ENCODE measurements at regions not wholly inside any gene's neighbourhood (a gene's known extent, or its start where the extent isn't known, plus 50 kb on each side); places are given as distances from the start of the nearest gene placed in this dataset.

DNA sequence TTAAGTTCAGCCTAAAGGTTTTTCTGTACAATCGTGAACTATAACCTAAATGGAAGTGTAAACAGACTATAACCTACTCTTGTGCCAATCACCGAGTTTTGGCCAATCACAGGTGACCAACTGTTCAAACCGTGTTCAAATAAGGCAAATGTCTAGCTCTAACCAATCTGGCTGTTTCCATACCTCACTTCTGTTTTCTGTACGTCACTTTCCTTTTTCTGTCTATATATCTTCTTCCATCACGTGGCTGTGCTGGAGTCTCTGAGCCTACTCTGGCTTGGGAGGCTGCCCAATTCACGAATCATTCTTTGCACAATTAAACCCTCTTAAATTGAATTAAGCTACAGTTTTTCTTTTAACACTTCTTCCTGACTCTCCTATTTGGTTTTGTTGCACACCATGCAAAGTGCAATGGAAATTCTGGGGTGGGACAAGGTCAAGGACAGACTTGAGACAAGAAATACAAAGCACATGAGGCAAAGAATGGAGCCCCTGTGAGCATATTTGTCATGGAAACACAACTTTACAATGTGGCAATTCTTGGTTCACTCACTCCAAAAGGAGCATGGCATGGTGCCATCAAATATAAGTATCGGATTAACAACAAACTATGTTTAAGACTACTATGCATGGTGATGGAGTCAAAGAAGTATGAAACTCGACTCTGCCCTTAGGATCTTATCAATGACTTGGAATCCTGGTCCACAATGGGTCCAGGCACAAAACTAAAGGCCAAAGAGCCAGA is 115.7 kb upstream of the FAM9B start:
- Histone ChIP-seq H3K4me2 (ENCODE audit: low read depth, low read length, poor library complexity, severe bottlenecking) (no peak overlapping the region), H4K20me1 (ENCODE audit: insufficient read depth, low read length, poor library complexity, severe bottlenecking) (no peaks in the 10 kb centered on the region), H3K36me3 (ENCODE audit: insufficient read depth, low read length) (no peaks in the 10 kb centered on the region), H3F3A (ENCODE audit: low read depth) (no peaks in the 10 kb centered on the region), H3K79me2 (ENCODE audit: insufficient read depth, low read length) (no peaks in the 10 kb centered on the region), H3K27me3 (ENCODE audit: insufficient read depth, low read length, poor library complexity, severe bottlenecking) (no peaks in the 10 kb centered on the region), H3K4me1 (ENCODE audit: insufficient read depth, low read length, poor library complexity, severe bottlenecking) (peaks cover 8% of the 10 kb centered on the region), H2AFZ (ENCODE audit: low read length) (no peak overlapping the region), H3K9ac (ENCODE audit: low read depth, low read length, poor library complexity, severe bottlenecking) (no peak overlapping the region), H3K4me3 (ENCODE audit: low read length, poor library complexity, severe bottlenecking) (no peak overlapping the region), H3K9me2 (replicated peaks; ENCODE audit: low read depth, low read length) (no peaks in the 10 kb centered on the region), H3K9me3 (ENCODE audit: insufficient read depth, low read depth, low read length) (no peaks in the 10 kb centered on the region)
- TF ChIP-seq EZH2phosphoT487 (IDR thresholded peaks at IDR 0.05; ENCODE audit: borderline replicate concordance) = no peak
- TF ChIP-seq CTCF (conservative IDR thresholded peaks at IDR 0.05; ENCODE audit: low read length) = no peak

DNA sequence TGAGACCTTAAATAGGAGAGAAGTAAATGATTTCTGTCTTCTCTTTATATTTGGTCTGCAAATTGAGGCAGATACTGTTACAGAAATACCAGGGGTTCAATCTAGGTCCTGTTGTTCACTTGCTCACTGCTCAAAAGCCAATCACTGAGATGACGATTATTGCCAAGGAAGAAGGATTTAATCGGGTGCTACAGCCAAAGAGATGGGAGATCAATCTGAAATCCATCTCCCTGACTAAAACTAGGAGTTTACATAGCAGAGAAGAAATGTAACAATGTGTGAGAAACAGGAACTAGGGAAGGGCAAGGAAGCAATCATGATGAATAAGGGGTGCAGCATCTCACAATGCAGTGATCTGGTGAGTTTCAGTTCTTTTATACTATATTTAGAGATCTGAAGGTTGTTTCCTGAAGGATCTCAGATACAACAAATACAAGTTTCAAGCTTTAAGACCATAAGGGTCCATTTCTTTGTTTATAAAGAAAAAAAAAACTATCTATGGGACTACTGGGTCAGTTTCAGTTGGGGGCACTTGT is 117.9 kb upstream of the FAM9B start:
- H3F3A ChIP-seq (ENCODE audit: low read depth) = no peaks in the 10 kb centered on the region
- H3K4me3 ChIP-seq (ENCODE audit: low read length, poor library complexity, severe bottlenecking) = no peak overlapping the region
- H2AFZ ChIP-seq (ENCODE audit: low read length) = no peak overlapping the region
- H3K9me3 ChIP-seq (ENCODE audit: insufficient read depth, low read depth, low read length) = no peaks in the 10 kb centered on the region
- TF ChIP-seq CTCF (conservative IDR thresholded peaks at IDR 0.05; ENCODE audit: low read length) (no peak), EZH2phosphoT487 (IDR thresholded peaks at IDR 0.05; ENCODE audit: borderline replicate concordance) (no peak)
- no peaks in the 10 kb centered on the region for H3K9me2 ChIP-seq (replicated peaks; ENCODE audit: low read depth, low read length)
- H3K27me3 ChIP-seq (ENCODE audit: insufficient read depth, low read length, poor library complexity, severe bottlenecking) = no peaks in the 10 kb centered on the region
- no peaks in the 10 kb centered on the region for H4K20me1 ChIP-seq (ENCODE audit: insufficient read depth, low read length, poor library complexity, severe bottlenecking)
- H3K36me3 ChIP-seq (ENCODE audit: insufficient read depth, low read length) = no peaks in the 10 kb centered on the region
- no peak overlapping the region for H3K9ac ChIP-seq (ENCODE audit: low read depth, low read length, poor library complexity, severe bottlenecking)
- H3K4me1 ChIP-seq (ENCODE audit: insufficient read depth, low read length, poor library complexity, severe bottlenecking) = peaks cover 8% of the 10 kb centered on the region
- no peaks in the 10 kb centered on the region for H3K79me2 ChIP-seq (ENCODE audit: insufficient read depth, low read length)
- no peak overlapping the region for H3K4me2 ChIP-seq (ENCODE audit: low read depth, low read length, poor library complexity, severe bottlenecking)

GRCh38 chrX:9153300-9153699 is 119.4 kb upstream of the FAM9B start:
- H3K79me2 ChIP-seq (ENCODE audit: insufficient read depth, low read length) = no peaks in the 10 kb centered on the region
- no peaks in the 10 kb centered on the region for H3K36me3 ChIP-seq (ENCODE audit: insufficient read depth, low read length)
- no peaks in the 10 kb centered on the region for H3K9me2 ChIP-seq (replicated peaks; ENCODE audit: low read depth, low read length)
- H3K9ac ChIP-seq (ENCODE audit: low read depth, low read length, poor library complexity, severe bottlenecking) = no peak overlapping the region
- H3K4me2 ChIP-seq (ENCODE audit: low read depth, low read length, poor library complexity, severe bottlenecking) = no peak overlapping the region
- peaks cover 8% of the 10 kb centered on the region for H3K4me1 ChIP-seq (ENCODE audit: insufficient read depth, low read length, poor library complexity, severe bottlenecking)
- H3K4me3 ChIP-seq (ENCODE audit: low read length, poor library complexity, severe bottlenecking) = no peak overlapping the region
- no peak for TF ChIP-seq EZH2phosphoT487 (IDR thresholded peaks at IDR 0.05; ENCODE audit: borderline replicate concordance)
- TF ChIP-seq CTCF (conservative IDR thresholded peaks at IDR 0.05; ENCODE audit: low read length) = no peak
- H3K27me3 ChIP-seq (ENCODE audit: insufficient read depth, low read length, poor library complexity, severe bottlenecking) = no peaks in the 10 kb centered on the region
- H3K9me3 ChIP-seq (ENCODE audit: insufficient read depth, low read depth, low read length) = no peaks in the 10 kb centered on the region
- no peaks in the 10 kb centered on the region for H3F3A ChIP-seq (ENCODE audit: low read depth)
- no peaks in the 10 kb centered on the region for H4K20me1 ChIP-seq (ENCODE audit: insufficient read depth, low read length, poor library complexity, severe bottlenecking)
- no peak overlapping the region for H2AFZ ChIP-seq (ENCODE audit: low read length)
